ENCODE measurements at regions not wholly inside any gene's neighbourhood (a gene's known extent, or its start where the extent isn't known, plus 50 kb on each side); places are given as distances from the start of the nearest gene placed in this dataset.

DNA sequence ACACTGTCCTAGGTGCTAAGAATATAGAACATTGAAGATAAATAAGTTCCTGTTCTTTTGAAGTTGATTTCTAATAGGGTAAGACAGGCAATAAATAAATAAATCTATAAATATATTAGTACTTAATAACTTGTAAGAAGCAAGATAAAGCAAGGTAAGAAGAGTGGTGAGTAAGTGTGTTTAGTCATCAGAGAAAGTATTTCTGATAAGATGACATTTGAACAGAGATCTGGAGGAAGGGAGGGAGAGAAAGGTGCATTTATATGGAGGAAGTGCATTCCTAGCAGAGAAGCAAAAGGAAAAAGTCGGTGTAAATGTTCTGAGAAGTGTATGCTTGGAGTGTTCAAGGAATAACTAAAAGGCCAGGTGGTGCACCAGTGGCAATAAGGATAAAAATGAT is 184.4 kb upstream of the GRIP1 start:
- TF ChIP-seq, protein P1, sequence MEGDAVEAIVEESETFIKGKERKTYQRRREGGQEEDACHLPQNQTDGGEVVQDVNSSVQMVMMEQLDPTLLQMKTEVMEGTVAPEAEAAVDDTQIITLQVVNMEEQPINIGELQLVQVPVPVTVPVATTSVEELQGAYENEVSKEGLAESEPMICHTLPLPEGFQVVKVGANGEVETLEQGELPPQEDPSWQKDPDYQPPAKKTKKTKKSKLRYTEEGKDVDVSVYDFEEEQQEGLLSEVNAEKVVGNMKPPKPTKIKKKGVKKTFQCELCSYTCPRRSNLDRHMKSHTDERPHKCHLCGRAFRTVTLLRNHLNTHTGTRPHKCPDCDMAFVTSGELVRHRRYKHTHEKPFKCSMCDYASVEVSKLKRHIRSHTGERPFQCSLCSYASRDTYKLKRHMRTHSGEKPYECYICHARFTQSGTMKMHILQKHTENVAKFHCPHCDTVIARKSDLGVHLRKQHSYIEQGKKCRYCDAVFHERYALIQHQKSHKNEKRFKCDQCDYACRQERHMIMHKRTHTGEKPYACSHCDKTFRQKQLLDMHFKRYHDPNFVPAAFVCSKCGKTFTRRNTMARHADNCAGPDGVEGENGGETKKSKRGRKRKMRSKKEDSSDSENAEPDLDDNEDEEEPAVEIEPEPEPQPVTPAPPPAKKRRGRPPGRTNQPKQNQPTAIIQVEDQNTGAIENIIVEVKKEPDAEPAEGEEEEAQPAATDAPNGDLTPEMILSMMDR (IDR thresholded peaks at IDR 0.05) = no peak
- TF ChIP-seq TCF7L2 (IDR thresholded peaks at IDR 0.05; ENCODE audit: low read depth, low read length) (no peak), POLR2AphosphoS5 (IDR thresholded peaks at IDR 0.05; ENCODE audit: low read depth, low read length) (no peak)

All from Panc1 (cell line).